Right atrium auricular region (tissue), 2 donors: ENCODE measurements at regions not wholly inside any gene's neighbourhood (a gene's known extent, or its start where the extent isn't known, plus 50 kb on each side); places are given as distances from the start of the nearest gene placed in this dataset.

ENCODE experiments used
- DNase-seq: peaks from one replicate; pipeline ENCODE4 v3.0.0-alpha.2; 2019; ENCODE audit warnings: low spot score
- H3K27ac ChIP-seq, 2 donors: fragments of 200-600 bp; sonication (generic); 1 replicate in 1 of 2; 2 replicates in 1 of 2; pipeline ENCODE4 v1.5.1; 2016 to 2019
- H3K27me3 ChIP-seq, 2 donors: fragments of 200-600 bp; sonication (generic); one replicate each; pipeline versions ENCODE4 v1.5.1 to v1.6.0; 2017 to 2019
- H3K36me3 ChIP-seq: fragments of 200-600 bp; sonication (generic); one replicate; pipeline ENCODE4 v1.5.1; 2016
- H3K4me1 ChIP-seq, 2 donors: fragments of 200-600 bp; sonication (generic); one replicate each; pipeline versions ENCODE4 v1.5.1 to v1.6.0; 2017 to 2019
- H3K4me3 ChIP-seq, 2 donors: fragments of 200-600 bp; sonication (generic); 1 replicate in 1 of 2; 2 replicates in 1 of 2; pipeline ENCODE4 v1.5.1; 2017 to 2019; ENCODE audit warnings: mild to moderate bottlenecking in 1 of 2, moderate library complexity in 1 of 2
- H3K9me3 ChIP-seq, 2 donors: fragments of 200-600 bp; sonication (generic); one replicate each; pipeline ENCODE4 v1.5.1; 2019
- CTCF ChIP-seq, 2 donors: fragments of 200-600 bp; sonication (generic); IDR thresholded peaks; one replicate each; pipeline ENCODE4 v1.5.1; 2019; ENCODE audit warnings: antibody characterized with exemption in 2 of 2

GRCh38 chr1:5394111-5394510, 598.1 kb downstream of the NPHP4 start:
- Histone ChIP-seq H3K36me3 (no peaks in the 10 kb centered on the region), H3K4me3 (no peak overlapping the region), H3K4me1 (no peaks in the 10 kb centered on the region), H3K27me3 (no peaks in the 10 kb centered on the region), H3K27ac (no peak overlapping the region), H3K9me3 (peaks cover 0 to 8% of the 10 kb centered on the region in 2 donors)
- no peak for DNase-seq
- no peak for TF ChIP-seq CTCF (IDR thresholded peaks at IDR 0.05)

- peaks cover 0 to 8% of the 10 kb centered on the region in 2 donors for H3K9me3 ChIP-seq
- H3K4me3 ChIP-seq = no peak overlapping the region
- DNase-seq = no peak
- no peaks in the 10 kb centered on the region for H3K27me3 ChIP-seq
- no peak for TF ChIP-seq CTCF (IDR thresholded peaks at IDR 0.05)
- H3K4me1 ChIP-seq = no peaks in the 10 kb centered on the region
- no peak overlapping the region for H3K27ac ChIP-seq
- no peaks in the 10 kb centered on the region for H3K36me3 ChIP-seq
Measured at GRCh38 chr1:5393603-5394002, 598.6 kb downstream of the NPHP4 start.

- H3K27me3 ChIP-seq = no peaks in the 10 kb centered on the region
- H3K36me3 ChIP-seq = no peaks in the 10 kb centered on the region
- H3K27ac ChIP-seq = no peak overlapping the region
- H3K9me3 ChIP-seq = peaks cover 0 to 8% of the 10 kb centered on the region in 2 donors
- DNase-seq = no peak
- no peak overlapping the region for H3K4me3 ChIP-seq
- no peak for TF ChIP-seq CTCF (IDR thresholded peaks at IDR 0.05)
- no peaks in the 10 kb centered on the region for H3K4me1 ChIP-seq
Measured at GRCh38 chr1:5393146-5393545, 599.1 kb downstream of the NPHP4 start.

- Histone ChIP-seq H3K4me3 (no peak overlapping the region), H3K9me3 (peaks cover 0 to 8% of the 10 kb centered on the region in 2 donors), H3K27ac (no peak overlapping the region), H3K27me3 (no peaks in the 10 kb centered on the region), H3K36me3 (no peaks in the 10 kb centered on the region), H3K4me1 (no peaks in the 10 kb centered on the region)
- no peak for TF ChIP-seq CTCF (IDR thresholded peaks at IDR 0.05)
- no peak for DNase-seq
Measured at GRCh38 chr1:5391725-5392124, 600.5 kb downstream of the NPHP4 start.

- Histone ChIP-seq H3K27me3 (no peaks in the 10 kb centered on the region), H3K9me3 (peaks cover 0 to 2% of the 10 kb centered on the region in 2 donors), H3K36me3 (no peaks in the 10 kb centered on the region), H3K27ac (no peak overlapping the region), H3K4me1 (no peaks in the 10 kb centered on the region), H3K4me3 (no peak overlapping the region)
- TF ChIP-seq CTCF (IDR thresholded peaks at IDR 0.05) = no peak
- no peak for DNase-seq
Measured at GRCh38 chr1:5390504-5390903, 601.7 kb downstream of the NPHP4 start.

- H3K4me3 ChIP-seq = no peak overlapping the region
- H3K36me3 ChIP-seq = no peaks in the 10 kb centered on the region
- no peaks in the 10 kb centered on the region for H3K9me3 ChIP-seq
- DNase-seq = no peak
- no peak for TF ChIP-seq CTCF (IDR thresholded peaks at IDR 0.05)
- H3K4me1 ChIP-seq = no peaks in the 10 kb centered on the region
- H3K27me3 ChIP-seq = no peaks in the 10 kb centered on the region
- H3K27ac ChIP-seq = no peak overlapping the region
Measured at GRCh38 chr1:5389101-5389885, 602.9 kb downstream of the NPHP4 start.
